ENCODE measurements at regions not wholly inside any gene's neighbourhood (a gene's known extent, or its start where the extent isn't known, plus 50 kb on each side); places are given as distances from the start of the nearest gene placed in this dataset.

DNA sequence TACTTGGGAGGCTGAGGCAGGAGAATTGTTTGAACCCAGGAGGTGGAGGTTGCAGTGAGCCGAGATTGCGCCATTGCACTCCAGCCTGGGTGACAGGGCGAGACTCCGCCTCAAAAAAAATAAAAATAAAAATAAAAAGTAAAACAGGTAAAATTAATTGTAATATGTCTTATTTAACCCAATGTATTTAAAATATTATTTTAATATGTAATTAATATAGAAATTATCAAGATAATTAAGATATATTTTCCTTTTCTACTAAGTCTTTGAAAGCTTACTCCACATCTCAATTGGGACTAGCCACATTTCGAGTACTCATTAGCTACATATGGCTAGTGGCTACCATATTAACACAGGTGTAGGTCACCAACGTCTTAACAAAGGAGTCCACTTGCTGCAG lies 61.6 kb upstream of the IPO9 start:
- DNase-seq (ENCODE audit: low read depth in 2 of 2): no peak

DNA sequence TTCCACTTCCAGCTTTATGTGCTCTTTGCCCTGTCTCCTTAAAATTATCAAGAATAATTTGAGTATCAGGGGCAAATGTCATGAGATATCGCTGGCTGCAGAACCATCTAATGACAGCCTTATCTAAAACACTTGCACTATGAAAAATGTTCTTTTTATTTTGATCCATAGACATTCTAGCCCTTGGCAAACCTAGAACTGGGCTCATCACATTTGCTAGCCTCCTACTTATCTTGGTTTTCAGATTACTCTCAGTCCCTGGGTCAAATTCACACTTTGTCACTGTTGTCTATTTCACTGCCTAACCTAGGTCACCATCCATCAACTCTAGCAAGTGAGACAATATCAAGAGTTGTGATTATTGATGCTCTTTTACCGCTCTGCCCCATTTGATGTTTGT lies 59.9 kb upstream of the IPO9 start:
- no peak for DNase-seq (ENCODE audit: low read depth in 2 of 2)

DNA sequence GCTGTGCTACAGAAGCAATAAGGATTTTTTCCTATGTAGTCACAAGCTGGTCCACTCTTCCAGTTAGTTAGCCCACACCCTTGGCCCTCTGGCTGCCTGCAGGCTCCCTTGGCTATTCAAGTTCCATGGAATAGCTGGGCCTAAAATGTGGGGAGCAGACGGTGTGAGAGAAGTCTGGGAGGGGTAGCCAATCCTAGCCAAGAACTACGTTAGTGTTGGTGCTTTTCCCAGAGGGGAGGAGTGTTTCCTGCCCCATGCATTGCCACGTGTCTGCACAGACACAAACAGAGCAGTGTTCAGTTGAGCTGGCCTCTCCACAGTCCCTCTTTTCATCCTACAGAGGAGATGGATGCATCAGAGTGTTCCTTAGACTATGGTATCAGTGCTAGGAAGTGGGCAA lies 59.0 kb upstream of the IPO9 start:
- DNase-seq (ENCODE audit: low read depth in 2 of 2): peak; percentile 77 to 80

DNA sequence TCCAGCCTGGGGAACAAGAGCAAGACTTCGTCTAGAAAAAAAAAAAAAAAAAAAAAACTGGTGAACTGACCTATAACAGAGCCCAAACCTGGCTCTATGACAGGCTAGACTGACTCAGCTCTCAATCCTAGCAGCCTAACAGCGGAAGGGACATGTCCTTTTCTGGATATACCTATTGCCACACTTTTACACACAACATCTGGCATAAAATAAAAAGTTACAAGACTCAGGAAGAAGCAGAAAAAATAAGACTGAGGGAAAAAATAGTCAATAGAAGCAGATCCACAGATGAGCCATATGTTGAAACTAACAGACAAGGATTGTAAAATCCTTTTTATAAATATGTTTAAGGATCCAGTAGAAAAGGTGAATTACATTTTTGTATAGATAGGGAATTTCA lies 57.5 kb upstream of the IPO9 start:
- no peak for DNase-seq (ENCODE audit: low read depth in 2 of 2)

DNA sequence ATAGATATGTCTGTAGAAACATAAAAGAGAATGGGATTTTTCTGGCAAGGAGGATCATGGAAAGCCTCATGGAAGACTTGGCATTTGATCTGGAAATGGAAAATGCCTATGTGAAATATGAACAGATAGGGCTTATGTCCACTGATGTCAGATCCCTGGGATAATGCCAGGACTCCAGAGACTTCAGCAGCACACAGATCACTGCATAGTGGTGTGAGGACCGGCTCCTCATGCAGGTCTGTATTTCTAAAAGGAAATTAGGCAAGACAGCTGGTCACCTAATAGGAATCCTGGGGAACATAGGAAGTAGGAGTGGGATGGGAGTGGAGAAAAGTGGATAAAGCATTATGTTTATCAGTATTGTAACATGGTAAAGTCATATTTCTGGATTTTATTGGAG lies 56.8 kb upstream of the IPO9 start:
- DNase-seq (ENCODE audit: low read depth in 2 of 2): no peak

DNA sequence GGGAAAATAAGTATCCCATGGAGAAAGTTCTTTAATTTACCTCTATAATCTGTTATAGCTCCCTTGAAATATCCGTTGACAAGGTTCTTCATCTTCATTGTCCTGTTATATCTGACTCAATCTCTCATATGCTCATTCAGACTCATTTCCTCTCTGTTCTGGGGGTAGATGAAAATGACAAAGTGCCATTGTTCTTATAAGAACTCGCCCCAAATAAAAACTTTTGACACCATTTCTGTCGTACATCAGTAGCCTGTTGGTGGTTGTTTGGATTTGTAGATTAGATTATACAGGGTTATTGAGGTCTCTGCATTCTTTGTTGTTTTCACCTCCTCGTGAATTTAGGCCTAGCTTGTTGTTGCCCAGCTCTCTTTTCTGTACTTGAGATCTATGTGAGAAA lies 55.2 kb upstream of the IPO9 start:
- no peak for DNase-seq (ENCODE audit: low read depth in 2 of 2)

DNA sequence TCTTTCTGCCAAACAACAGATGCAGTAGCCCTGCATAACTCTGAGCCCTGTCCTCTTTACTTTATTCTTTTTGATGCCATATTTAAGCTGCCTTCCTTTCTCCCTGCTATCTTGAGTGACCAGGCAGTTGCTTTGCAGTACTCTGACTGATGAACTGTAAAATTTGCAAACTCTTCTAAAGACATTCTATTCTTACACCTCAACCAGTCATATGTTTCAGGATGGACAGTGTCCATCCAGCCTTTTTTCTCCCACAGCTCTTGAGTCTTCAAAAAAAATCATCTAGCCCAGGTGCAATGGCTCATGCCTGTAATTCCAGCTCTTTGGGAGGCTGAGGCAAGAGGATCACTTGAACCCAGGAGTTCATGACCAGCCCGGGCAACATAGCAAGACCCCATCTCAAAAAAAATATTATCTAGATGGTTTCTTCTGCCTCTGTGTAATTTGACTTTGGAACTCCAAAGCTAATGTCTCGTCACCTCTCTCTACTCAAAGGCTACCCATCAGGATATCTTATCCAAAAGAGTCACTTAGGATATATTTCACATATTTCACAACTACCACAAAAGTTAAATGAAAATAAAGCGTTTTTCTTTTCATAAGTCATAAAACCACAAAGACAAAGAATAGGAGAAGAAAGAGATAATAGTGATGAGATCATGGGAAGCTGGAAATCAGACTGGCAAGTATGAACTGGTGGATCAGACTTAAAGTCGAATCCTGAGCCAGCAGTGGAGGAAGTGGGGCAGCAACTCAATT lies 54.6 kb upstream of the IPO9 start:
- DNase-seq (ENCODE audit: low read depth in 2 of 2): no peak

DNA sequence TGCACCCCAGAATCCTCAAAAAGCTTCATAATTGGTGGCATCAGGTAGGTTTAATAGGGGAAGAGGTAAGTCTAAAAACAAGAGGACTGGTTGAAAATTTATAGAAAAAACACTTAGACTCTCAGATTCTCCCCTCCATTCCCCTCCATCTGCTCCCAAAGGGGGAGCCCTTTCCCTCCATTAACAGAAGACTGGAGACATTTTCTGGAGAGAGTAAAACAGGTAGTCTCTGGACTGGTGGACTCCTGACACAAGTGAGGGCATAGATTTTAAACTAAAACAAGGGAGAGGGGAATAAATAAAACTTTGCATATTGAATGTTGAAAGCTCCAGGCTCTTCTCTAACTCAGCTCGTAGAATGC lies 54.0 kb upstream of the IPO9 start:
- no peak for DNase-seq (ENCODE audit: low read depth in 2 of 2)

DNA sequence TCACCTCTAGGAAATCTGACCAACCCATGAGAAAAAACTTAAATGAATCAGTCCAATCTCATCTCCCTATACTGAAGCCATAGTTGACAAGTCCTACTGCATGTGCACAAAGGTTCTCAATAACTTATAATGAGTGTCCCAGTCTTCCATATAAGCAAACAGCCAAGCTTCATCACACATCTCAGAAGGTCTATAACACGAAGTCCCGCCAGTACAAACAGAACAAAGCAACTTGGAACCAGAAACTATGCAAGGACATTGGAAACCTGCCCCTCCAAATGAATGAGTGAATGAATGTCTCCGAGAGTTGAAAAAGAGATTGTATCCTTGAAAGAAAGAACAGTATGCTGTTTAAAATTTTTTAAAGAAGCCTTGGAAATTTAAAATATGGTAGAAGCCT lies 53.6 kb upstream of the IPO9 start:
- DNase-seq (ENCODE audit: low read depth in 2 of 2): no peak

DNA sequence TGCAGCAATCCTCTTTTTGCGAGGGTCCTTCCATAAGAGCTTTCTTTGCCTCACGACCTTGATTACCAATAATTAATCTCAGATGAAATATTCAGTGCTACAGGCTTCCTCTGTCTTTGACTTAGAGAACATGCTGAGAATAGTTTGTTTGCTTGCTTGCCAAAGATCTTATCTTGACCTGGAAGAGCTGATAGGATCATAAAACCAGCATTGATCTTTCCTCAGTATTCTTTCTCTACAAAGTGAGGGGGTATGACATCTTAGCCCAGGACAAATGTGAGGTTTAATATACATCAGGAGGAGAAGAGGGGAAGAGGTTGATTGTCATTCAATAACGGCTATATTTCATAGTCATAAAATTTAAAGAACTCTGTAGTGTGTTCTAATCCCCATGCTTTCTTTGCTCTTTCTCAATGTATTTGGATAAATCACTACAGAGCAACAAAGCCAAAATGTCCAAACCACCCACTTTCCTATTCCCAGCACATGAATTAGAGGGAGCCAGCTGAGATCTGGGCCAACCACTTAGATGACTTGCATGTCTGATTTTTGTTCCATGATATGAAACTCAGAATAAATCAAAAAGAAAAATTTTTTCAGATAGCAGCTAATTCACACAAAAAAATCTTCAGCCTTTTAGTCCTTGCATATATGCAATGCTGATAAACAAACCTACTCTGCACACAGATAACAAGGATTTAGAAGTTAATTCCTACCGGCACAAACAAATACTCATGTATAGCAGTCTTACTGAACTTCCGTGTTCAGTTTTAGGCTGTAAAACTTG lies 50.5 kb upstream of the IPO9 start:
- DNase-seq (ENCODE audit: low read depth in 2 of 2): no peak
